ENCODE measurements at regions not wholly inside any gene's neighbourhood (a gene's known extent, or its start where the extent isn't known, plus 50 kb on each side); places are given as distances from the start of the nearest gene placed in this dataset.

GRCh38 chr18:29883114-29883513 lies 1159.4 kb downstream of the DSC3 start:
- Mint-ChIP-seq H3K27ac (no peak overlapping the region), H3K4me3 (no peak overlapping the region)
- no peak for TF ChIP-seq CTCF (conservative IDR thresholded peaks at IDR 0.05)

More at GRCh38 chr18:29883114-29883513, 1159.4 kb downstream of the DSC3 start:
- Histone ChIP-seq H2AK5ac (ENCODE audit: insufficient read length, low read length) (no peak overlapping the region), H3K56ac (ENCODE audit: insufficient read length, low read depth, low read length) (no peak overlapping the region), H3K79me2 (ENCODE audit: insufficient read depth, low read length) (no peaks in the 10 kb centered on the region), H2AFZ (ENCODE audit: low read length) (no peak overlapping the region), H3K18ac (ENCODE audit: insufficient read length, low read depth, low read length) (no peak overlapping the region), H3K9ac (ENCODE audit: extremely low read depth, insufficient read length, low read length) (no peak overlapping the region), H2BK120ac (ENCODE audit: low read depth, low read length, poor library complexity, severe bottlenecking) (no peak overlapping the region), H2BK15ac (ENCODE audit: low read depth, low read length) (no peak overlapping the region), H3K27me3 (ENCODE audit: insufficient read depth, low read length) (no peaks in the 10 kb centered on the region), H3K79me1 (ENCODE audit: insufficient read depth, low read depth, low read length, poor library complexity, severe bottlenecking) (no peaks in the 10 kb centered on the region), H3K23me2 (ENCODE audit: insufficient read length, low read depth, low read length, poor library complexity, severe bottlenecking) (no peaks in the 10 kb centered on the region), H2BK20ac (ENCODE audit: low read depth, low read length, poor library complexity, severe bottlenecking) (no peak overlapping the region), H2BK5ac (ENCODE audit: insufficient read length, low read length) (no peak overlapping the region), H3K14ac (ENCODE audit: insufficient read depth, low read length) (no peak overlapping the region), H3K27ac (ENCODE audit: insufficient read length, low read depth, low read length) (no peak overlapping the region), H4K8ac (replicated peaks; ENCODE audit: insufficient read length, low read depth, low read length) (no peak overlapping the region), H3K4me1 (ENCODE audit: insufficient read depth, low read length) (no peaks in the 10 kb centered on the region), H4K5ac (ENCODE audit: insufficient read length, low read depth, low read length) (no peak overlapping the region), H2BK12ac (ENCODE audit: insufficient read length, low read depth, low read length) (no peak overlapping the region), H3K4me2 (ENCODE audit: insufficient read depth, insufficient read length, low read length) (no peak overlapping the region), H4K20me1 (ENCODE audit: control insufficient read depth, insufficient read depth, insufficient read length) (no peaks in the 10 kb centered on the region), H3K23ac (ENCODE audit: insufficient read length, low read depth, low read length) (no peak overlapping the region), H3K4ac (ENCODE audit: low read depth, low read length) (no peak overlapping the region), H3T11ph (ENCODE audit: low read length) (no peak overlapping the region), H3K9me3 (ENCODE audit: control insufficient read depth, low read depth, low read length) (no peaks in the 10 kb centered on the region), H4K91ac (ENCODE audit: insufficient read length, low read depth, low read length) (no peak overlapping the region)
- H3K9me3 Mint-ChIP-seq: peaks cover 0 to 3% of the 10 kb centered on the region in 2 experiments; a peak in 2 of 5 replicates
- no peaks in the 10 kb centered on the region for H3K27me3 Mint-ChIP-seq (ENCODE audit: low read depth)
- DNase-seq: no peak
- H3K4me1 Mint-ChIP-seq: no peaks in the 10 kb centered on the region
- peaks cover 0 to 3% (median 0%) of the 10 kb centered on the region in 3 experiments; a peak in 2 of 7 replicates for H3K36me3 Mint-ChIP-seq (ENCODE audit: insufficient read depth in 1 of 3, low read depth in 3 of 3)
